Liver (tissue), 8 donors: ENCODE measurements at regions not wholly inside any gene's neighbourhood (a gene's known extent, or its start where the extent isn't known, plus 50 kb on each side); places are given as distances from the start of the nearest gene placed in this dataset.

Experiments used
- DNase-seq: peaks from one replicate; pipeline ENCODE4 v3.0.0-alpha.2; 2017; ENCODE audit warnings: low spot score
- H3K27ac ChIP-seq, 2 donors: one replicate each; pipeline ENCODE4 v1.7.0; 2013; ENCODE audit warnings: inconsistent platforms in 2 of 2, low read length in 2 of 2, control low read depth in 1 of 2, low read depth in 1 of 2, mild to moderate bottlenecking in 1 of 2
- H3K27me3 ChIP-seq, 4 donors: one replicate each; pipeline versions ENCODE4 v1.6.1 to v1.7.0; 2013; ENCODE audit warnings: low read length in 3 of 4, inconsistent platforms in 1 of 4, mild to moderate bottlenecking in 1 of 4, moderate library complexity in 1 of 4; ENCODE audit not compliant: control insufficient read depth in 4 of 4, insufficient read depth in 4 of 4
- H3K36me3 ChIP-seq, 4 donors: one replicate each; pipeline versions ENCODE4 v1.6.1 to v1.7.0; 2013; ENCODE audit warnings: low read length in 3 of 4, mild to moderate bottlenecking in 3 of 4, low read depth in 1 of 4, moderate library complexity in 1 of 4; ENCODE audit not compliant: control insufficient read depth in 4 of 4, insufficient read depth in 3 of 4
- H3K4me1 ChIP-seq, 4 donors: one replicate each; pipeline versions ENCODE4 v1.6.1 to v1.7.0; 2013; ENCODE audit warnings: low read length in 3 of 4, mild to moderate bottlenecking in 3 of 4, moderate library complexity in 1 of 4; ENCODE audit not compliant: control insufficient read depth in 4 of 4, insufficient read depth in 4 of 4
- H3K4me3 ChIP-seq, 3 donors: one replicate each; pipeline versions ENCODE4 v1.6.1 to v1.7.0; 2013; ENCODE audit warnings: low read length in 3 of 3, control low read depth in 1 of 3, low read depth in 1 of 3, mild to moderate bottlenecking in 1 of 3
- H3K9ac ChIP-seq, 2 donors: one replicate each; pipeline ENCODE4 v1.7.0; 2013; ENCODE audit warnings: low read length in 2 of 2, mild to moderate bottlenecking in 2 of 2, moderate library complexity in 2 of 2, control low read depth in 1 of 2, low read depth in 1 of 2
- H3K9me3 ChIP-seq, 4 donors: one replicate each; pipeline versions ENCODE4 v1.6.1 to v1.7.0; 2013; ENCODE audit warnings: low read length in 3 of 4; ENCODE audit not compliant: control insufficient read depth in 4 of 4
- EGR1 ChIP-seq, 2 donors: IDR thresholded peaks; 2 replicates each; pipeline ENCODE4 v1.6.1; 2016 to 2018; ENCODE audit warnings: antibody characterized with exemption in 2 of 2, low read depth in 2 of 2
- FOXA1 ChIP-seq: IDR thresholded peaks from 2 replicates; pipeline ENCODE4 v1.6.1; 2016; ENCODE audit warnings: antibody characterized with exemption
- FOXA2 ChIP-seq: IDR thresholded peaks from 2 replicates; pipeline ENCODE4 v1.6.1; 2016; ENCODE audit warnings: antibody characterized with exemption
- GABPA ChIP-seq, 2 donors: IDR thresholded peaks in 1 of 2; conservative IDR thresholded peaks in 1 of 2; 2 replicates each; pipeline ENCODE4 v1.6.1; 2016; ENCODE audit warnings: antibody characterized with exemption in 2 of 2, mild to moderate bottlenecking in 1 of 2, moderate library complexity in 1 of 2
- HNF4G ChIP-seq: IDR thresholded peaks from 2 replicates; pipeline ENCODE4 v1.6.1; 2016; ENCODE audit warnings: antibody characterized with exemption
- JUND ChIP-seq, 2 donors: IDR thresholded peaks; 2 replicates each; pipeline ENCODE4 v1.6.1; 2016; ENCODE audit warnings: antibody characterized with exemption in 2 of 2
- NR2F2 ChIP-seq: IDR thresholded peaks from 2 replicates; pipeline ENCODE4 v1.6.1; 2016; ENCODE audit warnings: antibody characterized with exemption
- RAD21 ChIP-seq, 2 donors: IDR thresholded peaks; 2 replicates each; pipeline ENCODE4 v1.6.1; 2016; ENCODE audit warnings: antibody characterized with exemption in 2 of 2, mild to moderate bottlenecking in 2 of 2
- RXRA ChIP-seq, 2 donors: IDR thresholded peaks; 2 replicates each; pipeline ENCODE4 v1.6.1; 2017 to 2018; ENCODE audit warnings: antibody characterized with exemption in 2 of 2, mild to moderate bottlenecking in 1 of 2
- SP1 ChIP-seq: IDR thresholded peaks from 2 replicates; pipeline ENCODE4 v1.6.1; 2018; ENCODE audit warnings: antibody characterized with exemption, mild to moderate bottlenecking
- TAF1 ChIP-seq: conservative IDR thresholded peaks from 2 replicates; pipeline ENCODE4 v1.6.1; 2016; ENCODE audit warnings: antibody characterized with exemption, mild to moderate bottlenecking
- YY1 ChIP-seq: IDR thresholded peaks from 2 replicates; pipeline ENCODE4 v1.6.1; 2016; ENCODE audit warnings: antibody characterized with exemption, mild to moderate bottlenecking
- WGBS: extraction: QIAGEN DNeasy Blood & Tissue Kit; methylation state at CpG from one replicate; pipeline ENCODE4 v1.1.7; 2013; 5-methylcytosine and 5-hydroxymethylcytosine counted together
- TF ChIP-seq, protein P1 (sequence below): IDR thresholded peaks from 2 replicates; pipeline ENCODE4 v1.6.1; 2016; ENCODE audit warnings: antibody characterized with exemption
- TF ChIP-seq, protein P2 (sequence below): IDR thresholded peaks from 2 replicates; pipeline ENCODE4 v1.6.1; 2016; ENCODE audit warnings: antibody characterized with exemption
- TF ChIP-seq, protein P3 (sequence below): fragments of 150-350 bp; IDR thresholded peaks from 2 replicates; pipeline ENCODE4 v1.5.1; 2017; ENCODE audit warnings: improper control_type of control experiment, low read depth, low read length; ENCODE audit not compliant: missing input control
- TF ChIP-seq, protein P4 (sequence below): IDR thresholded peaks from 2 replicates; pipeline ENCODE4 v1.6.1; 2016; ENCODE audit warnings: antibody characterized with exemption
- donor health status: healthy.
- donor health status: healthy.
- donor health status: healthy.
- donor health status: healthy.
- donor health status: healthy.

DNA sequence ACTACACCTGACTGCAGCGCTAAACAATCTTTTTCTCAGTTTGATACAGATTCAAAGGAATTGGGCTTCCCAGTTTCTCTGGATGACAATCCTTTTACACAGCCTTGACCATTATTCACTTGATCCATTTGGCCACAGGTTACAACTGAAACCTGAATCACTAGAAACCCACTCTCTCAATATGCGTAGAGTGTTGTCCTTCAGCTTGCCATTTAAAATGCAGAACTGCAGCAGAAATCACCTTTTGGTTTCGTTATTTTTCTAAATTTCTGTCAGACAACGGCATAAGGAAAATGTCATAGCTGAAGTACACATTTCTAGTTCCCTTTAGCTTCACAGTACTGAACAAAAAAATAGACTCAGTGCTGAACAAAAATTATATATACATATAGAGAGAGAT lies 255.8 kb upstream of the TENM3 start:
- Histone ChIP-seq H3K4me3 (no peak overlapping the region), H3K9me3 (no peaks in the 10 kb centered on the region), H3K4me1 (no peaks in the 10 kb centered on the region), H3K27ac (no peak overlapping the region), H3K9ac (no peak overlapping the region), H3K36me3 (no peaks in the 10 kb centered on the region), H3K27me3 (peaks cover 0 to 3% (median under 1%) of the 10 kb centered on the region in 4 donors)
- WGBS, result 77% methylated on average over 4 of the region's 4 CpGs
- DNase-seq, result no peak
- TF ChIP-seq EGR1 (IDR thresholded peaks at IDR 0.05; ENCODE audit: low read depth in 2 of 2), result no peak
- TF ChIP-seq YY1, result no peak
- TF ChIP-seq RXRA (IDR thresholded peaks at IDR 0.05), result no peak
- no peak for TF ChIP-seq SP1
- TF ChIP-seq, protein P1, sequence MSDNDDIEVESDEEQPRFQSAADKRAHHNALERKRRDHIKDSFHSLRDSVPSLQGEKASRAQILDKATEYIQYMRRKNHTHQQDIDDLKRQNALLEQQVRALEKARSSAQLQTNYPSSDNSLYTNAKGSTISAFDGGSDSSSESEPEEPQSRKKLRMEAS, result no peak
- no peak for TF ChIP-seq JUND (IDR thresholded peaks at IDR 0.05)
- TF ChIP-seq NR2F2, result no peak
- TF ChIP-seq RAD21 (IDR thresholded peaks at IDR 0.05), result no peak
- TF ChIP-seq, protein P2, sequence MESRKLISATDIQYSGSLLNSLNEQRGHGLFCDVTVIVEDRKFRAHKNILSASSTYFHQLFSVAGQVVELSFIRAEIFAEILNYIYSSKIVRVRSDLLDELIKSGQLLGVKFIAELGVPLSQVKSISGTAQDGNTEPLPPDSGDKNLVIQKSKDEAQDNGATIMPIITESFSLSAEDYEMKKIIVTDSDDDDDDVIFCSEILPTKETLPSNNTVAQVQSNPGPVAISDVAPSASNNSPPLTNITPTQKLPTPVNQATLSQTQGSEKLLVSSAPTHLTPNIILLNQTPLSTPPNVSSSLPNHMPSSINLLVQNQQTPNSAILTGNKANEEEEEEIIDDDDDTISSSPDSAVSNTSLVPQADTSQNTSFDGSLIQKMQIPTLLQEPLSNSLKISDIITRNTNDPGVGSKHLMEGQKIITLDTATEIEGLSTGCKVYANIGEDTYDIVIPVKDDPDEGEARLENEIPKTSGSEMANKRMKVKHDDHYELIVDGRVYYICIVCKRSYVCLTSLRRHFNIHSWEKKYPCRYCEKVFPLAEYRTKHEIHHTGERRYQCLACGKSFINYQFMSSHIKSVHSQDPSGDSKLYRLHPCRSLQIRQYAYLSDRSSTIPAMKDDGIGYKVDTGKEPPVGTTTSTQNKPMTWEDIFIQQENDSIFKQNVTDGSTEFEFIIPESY, result no peak
- TF ChIP-seq, protein P3, sequence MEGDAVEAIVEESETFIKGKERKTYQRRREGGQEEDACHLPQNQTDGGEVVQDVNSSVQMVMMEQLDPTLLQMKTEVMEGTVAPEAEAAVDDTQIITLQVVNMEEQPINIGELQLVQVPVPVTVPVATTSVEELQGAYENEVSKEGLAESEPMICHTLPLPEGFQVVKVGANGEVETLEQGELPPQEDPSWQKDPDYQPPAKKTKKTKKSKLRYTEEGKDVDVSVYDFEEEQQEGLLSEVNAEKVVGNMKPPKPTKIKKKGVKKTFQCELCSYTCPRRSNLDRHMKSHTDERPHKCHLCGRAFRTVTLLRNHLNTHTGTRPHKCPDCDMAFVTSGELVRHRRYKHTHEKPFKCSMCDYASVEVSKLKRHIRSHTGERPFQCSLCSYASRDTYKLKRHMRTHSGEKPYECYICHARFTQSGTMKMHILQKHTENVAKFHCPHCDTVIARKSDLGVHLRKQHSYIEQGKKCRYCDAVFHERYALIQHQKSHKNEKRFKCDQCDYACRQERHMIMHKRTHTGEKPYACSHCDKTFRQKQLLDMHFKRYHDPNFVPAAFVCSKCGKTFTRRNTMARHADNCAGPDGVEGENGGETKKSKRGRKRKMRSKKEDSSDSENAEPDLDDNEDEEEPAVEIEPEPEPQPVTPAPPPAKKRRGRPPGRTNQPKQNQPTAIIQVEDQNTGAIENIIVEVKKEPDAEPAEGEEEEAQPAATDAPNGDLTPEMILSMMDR, result no peak
- no peak for TF ChIP-seq FOXA2
- TF ChIP-seq FOXA1, result no peak

DNA sequence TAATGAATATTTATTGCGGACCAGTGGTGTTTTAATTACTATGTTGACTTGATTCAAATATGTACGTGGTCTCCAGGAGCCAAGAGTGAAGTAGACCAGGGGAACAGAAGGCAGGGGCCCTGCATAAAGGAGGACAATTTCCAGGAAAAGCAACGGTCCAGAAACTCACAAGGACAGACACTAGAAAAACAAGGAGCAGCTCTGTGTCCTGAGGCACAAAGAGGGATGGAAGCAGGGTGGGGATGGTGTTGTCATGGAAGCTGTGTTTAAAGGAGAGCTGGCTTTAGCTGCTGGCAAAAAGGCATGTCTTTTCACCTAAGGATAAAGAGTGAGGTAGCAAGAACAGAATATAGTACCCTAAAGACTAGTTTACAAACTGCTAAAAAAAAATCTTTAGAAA lies 254.1 kb upstream of the TENM3 start:
- peaks cover 0 to 3% (median 0%) of the 10 kb centered on the region in 4 donors for H3K27me3 ChIP-seq
- WGBS, result 65% methylated on average over 3 of the region's 3 CpGs

More for the DNA sequence above, 254.1 kb upstream of the TENM3 start:
- Histone ChIP-seq H3K36me3 (no peaks in the 10 kb centered on the region), H3K4me1 (no peaks in the 10 kb centered on the region), H3K4me3 (no peak overlapping the region), H3K27ac (no peak overlapping the region), H3K9ac (no peak overlapping the region), H3K9me3 (no peaks in the 10 kb centered on the region)
- TF ChIP-seq, protein P4, sequence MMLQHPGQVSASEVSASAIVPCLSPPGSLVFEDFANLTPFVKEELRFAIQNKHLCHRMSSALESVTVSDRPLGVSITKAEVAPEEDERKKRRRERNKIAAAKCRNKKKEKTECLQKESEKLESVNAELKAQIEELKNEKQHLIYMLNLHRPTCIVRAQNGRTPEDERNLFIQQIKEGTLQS, result no peak
- no peak for TF ChIP-seq RXRA (IDR thresholded peaks at IDR 0.05)
- no peak for TF ChIP-seq GABPA (IDR thresholded peaks at IDR 0.05 in 1 of 2, conservative IDR thresholded peaks at IDR 0.05 in 1 of 2)
- TF ChIP-seq EGR1 (IDR thresholded peaks at IDR 0.05; ENCODE audit: low read depth in 2 of 2), result no peak
- TF ChIP-seq TAF1, result no peak
- TF ChIP-seq JUND (IDR thresholded peaks at IDR 0.05), result no peak
- no peak for TF ChIP-seq RAD21 (IDR thresholded peaks at IDR 0.05)
- TF ChIP-seq HNF4G, result no peak
- no peak for TF ChIP-seq NR2F2
- TF ChIP-seq SP1, result no peak
- DNase-seq, result no peak
